ENCODE measurements at regions not wholly inside any gene's neighbourhood (a gene's known extent, or its start where the extent isn't known, plus 50 kb on each side); places are given as distances from the start of the nearest gene placed in this dataset.

DNA sequence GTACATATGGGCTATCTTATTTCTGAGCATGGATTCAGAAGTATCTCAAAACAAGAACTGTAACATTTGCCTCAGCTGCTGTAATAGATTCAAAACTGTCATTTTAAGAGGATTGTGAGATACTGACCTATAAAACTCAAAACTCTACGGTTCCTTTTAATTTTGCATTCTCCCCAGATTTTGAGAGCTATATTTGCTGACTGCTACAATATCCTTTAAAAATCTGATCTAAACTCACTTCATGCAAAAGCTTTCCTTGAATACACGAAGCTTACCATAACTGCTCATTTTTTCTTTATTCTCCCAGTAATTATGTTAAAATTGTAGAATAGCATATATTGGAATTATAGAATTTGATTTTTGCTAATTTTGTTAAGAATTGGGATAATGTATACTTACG is 158.7 kb upstream of the ROBO1 start:
- intact Hi-C loops (cut with DNase I), result no loop called here
- no peak overlapping the region for H3K27ac ChIP-seq
- no peaks in the 10 kb centered on the region for H3K9me3 ChIP-seq
- DNase-seq (ENCODE audit: low spot score), result no peak
- no peak overlapping the region for H3K4me3 ChIP-seq
- H3K27me3 ChIP-seq (replicated peaks; ENCODE audit: insufficient read depth), result no peaks in the 10 kb centered on the region
- WGBS, result 68% methylated on average over 3 of the region's 3 CpGs
- H3K36me3 ChIP-seq, result no peaks in the 10 kb centered on the region
- TF ChIP-seq, protein P1, sequence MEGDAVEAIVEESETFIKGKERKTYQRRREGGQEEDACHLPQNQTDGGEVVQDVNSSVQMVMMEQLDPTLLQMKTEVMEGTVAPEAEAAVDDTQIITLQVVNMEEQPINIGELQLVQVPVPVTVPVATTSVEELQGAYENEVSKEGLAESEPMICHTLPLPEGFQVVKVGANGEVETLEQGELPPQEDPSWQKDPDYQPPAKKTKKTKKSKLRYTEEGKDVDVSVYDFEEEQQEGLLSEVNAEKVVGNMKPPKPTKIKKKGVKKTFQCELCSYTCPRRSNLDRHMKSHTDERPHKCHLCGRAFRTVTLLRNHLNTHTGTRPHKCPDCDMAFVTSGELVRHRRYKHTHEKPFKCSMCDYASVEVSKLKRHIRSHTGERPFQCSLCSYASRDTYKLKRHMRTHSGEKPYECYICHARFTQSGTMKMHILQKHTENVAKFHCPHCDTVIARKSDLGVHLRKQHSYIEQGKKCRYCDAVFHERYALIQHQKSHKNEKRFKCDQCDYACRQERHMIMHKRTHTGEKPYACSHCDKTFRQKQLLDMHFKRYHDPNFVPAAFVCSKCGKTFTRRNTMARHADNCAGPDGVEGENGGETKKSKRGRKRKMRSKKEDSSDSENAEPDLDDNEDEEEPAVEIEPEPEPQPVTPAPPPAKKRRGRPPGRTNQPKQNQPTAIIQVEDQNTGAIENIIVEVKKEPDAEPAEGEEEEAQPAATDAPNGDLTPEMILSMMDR (IDR thresholded peaks at IDR 0.05), result no peak
- TF ChIP-seq POLR2A (IDR thresholded peaks at IDR 0.05) (no peak), POLR2AphosphoS5 (IDR thresholded peaks at IDR 0.05) (no peak)
- H3K4me1 ChIP-seq (replicated peaks), result no peaks in the 10 kb centered on the region

DNA sequence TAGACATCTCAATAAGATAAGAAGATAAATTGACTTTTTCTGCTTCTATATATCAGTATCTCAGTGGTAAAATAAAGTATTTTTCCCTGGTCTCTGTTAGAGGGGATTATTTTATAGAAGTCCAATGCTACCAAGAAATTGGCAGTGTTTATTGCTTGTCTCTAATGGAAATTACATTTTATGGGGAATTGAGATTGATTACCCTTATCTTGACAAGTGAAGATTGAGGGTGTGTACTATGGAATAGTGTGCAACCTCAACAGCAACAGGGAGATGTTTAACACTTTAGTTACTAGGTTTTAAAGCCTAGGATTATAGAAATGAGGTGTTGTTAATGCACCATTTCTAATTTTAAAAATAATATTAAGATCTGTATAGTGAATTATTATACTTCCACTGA is 154.8 kb upstream of the ROBO1 start:
- no peaks in the 10 kb centered on the region for H3K9me3 ChIP-seq
- intact Hi-C loops (cut with DNase I), result no loop called here
- no peak for TF ChIP-seq POLR2A (IDR thresholded peaks at IDR 0.05)
- TF ChIP-seq, protein P1 (IDR thresholded peaks at IDR 0.05), result no peak
- TF ChIP-seq POLR2AphosphoS5 (IDR thresholded peaks at IDR 0.05), result no peak
- H3K4me3 ChIP-seq, result no peak overlapping the region
- H3K27me3 ChIP-seq (replicated peaks; ENCODE audit: insufficient read depth), result no peaks in the 10 kb centered on the region
- DNase-seq (ENCODE audit: low spot score), result no peak
- H3K36me3 ChIP-seq, result no peaks in the 10 kb centered on the region
- no peak overlapping the region for H3K27ac ChIP-seq
- no peaks in the 10 kb centered on the region for H3K4me1 ChIP-seq (replicated peaks)

DNA sequence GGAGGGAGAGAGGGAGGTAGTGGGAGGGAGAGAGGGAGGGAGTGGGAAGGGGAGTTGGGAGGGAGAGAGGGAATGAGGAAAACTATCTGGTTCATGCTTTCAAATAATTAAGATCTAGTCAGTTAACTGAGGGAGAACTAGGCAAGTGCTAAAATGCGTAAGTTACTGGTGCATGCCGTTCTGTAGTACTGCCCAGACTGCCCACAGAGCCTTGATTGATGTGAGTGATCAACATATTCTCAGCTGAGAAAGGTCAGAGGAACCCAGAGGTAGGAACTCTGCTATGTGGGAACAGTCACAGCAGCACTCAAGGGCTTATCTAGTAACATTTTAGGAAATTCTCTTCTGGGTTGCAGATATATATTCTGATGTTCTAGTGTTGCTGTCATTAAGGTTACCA is 149.8 kb upstream of the ROBO1 start:
- no peaks in the 10 kb centered on the region for H3K36me3 ChIP-seq
- WGBS, result 53% methylated on average over 2 of the region's 2 CpGs
- no peak overlapping the region for H3K4me3 ChIP-seq
- H3K27me3 ChIP-seq (replicated peaks; ENCODE audit: insufficient read depth), result no peaks in the 10 kb centered on the region
- DNase-seq (ENCODE audit: low spot score), result no peak
- TF ChIP-seq, protein P1 (IDR thresholded peaks at IDR 0.05), result no peak
- TF ChIP-seq POLR2AphosphoS5 (IDR thresholded peaks at IDR 0.05) (no peak), POLR2A (IDR thresholded peaks at IDR 0.05) (no peak)
- no peaks in the 10 kb centered on the region for H3K4me1 ChIP-seq (replicated peaks)
- intact Hi-C loops (cut with DNase I), result no loop called here
- H3K9me3 ChIP-seq, result no peaks in the 10 kb centered on the region
- H3K27ac ChIP-seq, result no peak overlapping the region

DNA sequence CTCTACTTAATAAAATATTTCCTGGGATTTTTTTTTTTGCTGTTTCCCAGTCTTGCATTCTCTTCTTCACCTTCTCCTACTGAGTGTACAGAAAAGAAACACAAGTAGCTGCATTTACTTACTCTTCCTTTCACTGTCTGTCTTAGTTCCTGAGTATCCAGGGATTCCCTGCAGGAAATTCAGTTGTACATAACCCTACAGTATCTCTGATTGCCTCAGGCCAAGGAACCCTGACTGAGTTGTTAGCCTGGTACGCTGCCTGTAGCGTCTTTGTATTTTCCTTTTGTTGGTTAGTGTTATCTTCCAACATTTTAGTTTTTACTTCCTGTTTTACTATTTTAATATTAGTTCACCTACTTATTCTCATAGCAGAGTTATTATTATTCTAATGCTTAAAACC is 142.5 kb upstream of the ROBO1 start:
- no peak for DNase-seq (ENCODE audit: low spot score)

DNA sequence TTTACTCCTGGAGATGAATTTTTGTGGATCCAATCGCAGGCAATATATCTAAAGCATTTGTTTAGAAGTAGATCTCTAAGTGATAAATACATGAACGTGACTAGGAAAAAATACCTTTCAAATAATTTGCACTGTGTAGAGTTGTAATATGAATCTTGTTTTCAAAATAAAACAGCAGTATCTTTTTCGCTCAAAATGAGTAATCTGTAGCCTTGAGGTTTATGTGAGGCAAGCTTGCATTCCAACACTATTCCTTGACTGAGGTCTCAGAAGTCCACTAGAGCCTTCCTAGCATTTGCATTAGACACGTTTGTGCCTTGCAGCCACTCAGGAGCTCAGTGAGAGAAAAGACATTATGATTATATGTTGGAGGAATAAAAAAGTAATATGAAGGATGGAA is 138.3 kb upstream of the ROBO1 start:
- DNase-seq (ENCODE audit: low spot score), result no peak
- Histone ChIP-seq H3K9me3 (no peaks in the 10 kb centered on the region), H3K36me3 (no peaks in the 10 kb centered on the region), H3K27me3 (replicated peaks; ENCODE audit: insufficient read depth) (no peaks in the 10 kb centered on the region), H3K27ac (no peak overlapping the region), H3K4me3 (no peak overlapping the region), H3K4me1 (replicated peaks) (no peaks in the 10 kb centered on the region)
- TF ChIP-seq POLR2AphosphoS5 (IDR thresholded peaks at IDR 0.05) (no peak), POLR2A (IDR thresholded peaks at IDR 0.05) (no peak)
- TF ChIP-seq, protein P1 (IDR thresholded peaks at IDR 0.05), result no peak
- intact Hi-C loops (cut with DNase I), result no loop called here
- whole genome bisulfite sequencing, result 71% methylated on average over 4 of the region's 4 CpGs

More for the DNA sequence above, 142.5 kb upstream of the ROBO1 start:
- no peaks in the 10 kb centered on the region for H3K4me1 ChIP-seq (replicated peaks)
- H3K9me3 ChIP-seq, result no peaks in the 10 kb centered on the region
- no peaks in the 10 kb centered on the region for H3K36me3 ChIP-seq
- no peak overlapping the region for H3K27ac ChIP-seq
- intact Hi-C loops (cut with DNase I), result no loop called here
- no peak overlapping the region for H3K4me3 ChIP-seq
- TF ChIP-seq, protein P1 (IDR thresholded peaks at IDR 0.05), result no peak
- TF ChIP-seq POLR2AphosphoS5 (IDR thresholded peaks at IDR 0.05) (no peak), POLR2A (IDR thresholded peaks at IDR 0.05) (no peak)
- no peaks in the 10 kb centered on the region for H3K27me3 ChIP-seq (replicated peaks; ENCODE audit: insufficient read depth)
- WGBS, result 0% methylated on average over 2 of the region's 2 CpGs

Data from prostate gland (tissue), 2 donors.